Stomach (tissue), 8 donors: ENCODE measurements at regions not wholly inside any gene's neighbourhood (a gene's known extent, or its start where the extent isn't known, plus 50 kb on each side); places are given as distances from the start of the nearest gene placed in this dataset.
A peak's percentile ranks its signal among the peaks of the same experiment; 100 is the strongest.

ENCODE experiments used
- DNase-seq, 2 donors: peaks; one replicate each; pipeline versions ENCODE4 v3.0.0 to v3.0.0-alpha.2; 2013 to 2019
- H3K27ac ChIP-seq, 5 donors: fragments of 200-600 bp in 4 of 5; sonication (generic) in 4 of 5; one replicate each; pipeline ENCODE4 v1.5.1; 2013 to 2019; ENCODE audit warnings: mild to moderate bottlenecking in 1 of 5, moderate library complexity in 1 of 5
- H3K27me3 ChIP-seq, 3 donors: fragments of 200-600 bp; sonication (generic); one replicate each; pipeline ENCODE4 v1.5.1; 2017 to 2019; ENCODE audit warnings: mixed run types in 1 of 3
- H3K36me3 ChIP-seq, 4 donors: fragments of 200-600 bp; sonication (generic); 1 replicate in 3 of 4; 2 replicates in 1 of 4; pipeline ENCODE4 v1.5.1; 2016 to 2019
- H3K4me1 ChIP-seq, 4 donors: fragments of 200-600 bp; sonication (generic); one replicate each; pipeline ENCODE4 v1.5.1; 2016 to 2019
- H3K4me3 ChIP-seq, 4 donors: fragments of 200-600 bp; sonication (generic) in 3 of 4; one replicate each; pipeline ENCODE4 v1.5.1; 2016 to 2019; ENCODE audit warnings: mild to moderate bottlenecking in 1 of 4
- H3K9me3 ChIP-seq, 4 donors: fragments of 200-600 bp; sonication (generic); one replicate each; pipeline ENCODE4 v1.5.1; 2016 to 2019
- CTCF ChIP-seq, 7 experiments: fragments of 450-650 bp in 4 of 7; fragments of 200-600 bp in 3 of 7; sonication (generic) in 3 of 7; IDR thresholded peaks; one replicate each; pipeline ENCODE4 v1.5.1; 2016 to 2019; ENCODE audit warnings: antibody characterized with exemption in 7 of 7, control low read depth in 2 of 7, mild to moderate bottlenecking in 1 of 7
- EP300 ChIP-seq: sonication (generic); formaldehyde crosslinking; IDR thresholded peaks from one replicate; pipeline ENCODE4 v1.6.1; 2017; ENCODE audit warnings: antibody characterized with exemption
- POLR2A ChIP-seq, 4 donors: fragments of 450-650 bp; IDR thresholded peaks; one replicate each; pipeline ENCODE4 v1.6.1; 2016; ENCODE audit warnings: antibody characterized with exemption in 4 of 4, control low read depth in 2 of 4, mild to moderate bottlenecking in 1 of 4, moderate library complexity in 1 of 4
- POLR2AphosphoS5 ChIP-seq, 3 donors: sonication (generic); formaldehyde crosslinking; IDR thresholded peaks; one replicate each; pipeline ENCODE4 v1.6.1; 2016; ENCODE audit warnings: antibody characterized with exemption in 3 of 3
- WGBS, 5 donors: extraction: QIAGEN DNeasy Blood & Tissue Kit in 3 of 5; methylation state at CpG; one replicate each; pipeline versions ENCODE4 v1.1.5 to v1.1.7; 2013 to 2018; 5-methylcytosine and 5-hydroxymethylcytosine counted together
- intact Hi-C: fragments of 100-400 bp; cut with DNase I; formaldehyde crosslinking; loops from one replicate; pipeline ENCODE4 v1.15.1; 2023; ENCODE audit warnings: low total_unique reads
- donor health status: healthy with polysubstance abuse.
- donor health status: Bipolar disorder and iron deficiency.
- donor health status: healthy.

GRCh38 chr18:75879196-75879595 lies 451.7 kb upstream of the SMIM21 start:
- intact Hi-C loops = no loop called here
- no peak overlapping the region for H3K27ac ChIP-seq
- WGBS, 5 donors = 41 to 59% (median 57%) methylated on average over 3 of the region's 3 CpGs
- H3K9me3 ChIP-seq = peaks cover 0 to 10% (median 5%) of the 10 kb centered on the region in 4 donors
- no peak for DNase-seq
- H3K4me3 ChIP-seq = no peak overlapping the region
- peaks cover 0 to 14% (median 0%) of the 10 kb centered on the region in 4 donors for H3K4me1 ChIP-seq
- no peaks in the 10 kb centered on the region for H3K27me3 ChIP-seq
- TF ChIP-seq POLR2AphosphoS5 (IDR thresholded peaks at IDR 0.05) (no peak), EP300 (no peak), CTCF (IDR thresholded peaks at IDR 0.05) (no peak), POLR2A (IDR thresholded peaks at IDR 0.05) (no peak)
- H3K36me3 ChIP-seq = no peaks in the 10 kb centered on the region

- DNase-seq = peak in 1 of 2 donors; percentile 43
- TF ChIP-seq POLR2AphosphoS5 (IDR thresholded peaks at IDR 0.05) = no peak
- Histone ChIP-seq H3K4me3 (no peak overlapping the region), H3K27me3 (no peaks in the 10 kb centered on the region), H3K27ac (peak overlapping the region in 2 of 5 donors; percentile 34 to 77), H3K4me1 (peaks cover 0 to 18% (median 0%) of the 10 kb centered on the region in 4 donors), H3K9me3 (peaks cover 0 to 10% (median 5%) of the 10 kb centered on the region in 4 donors), H3K36me3 (no peaks in the 10 kb centered on the region)
- WGBS, 5 donors = 66 to 84% (median 78%) methylated on average over 10 of the region's 10 CpGs
- intact Hi-C loops = no loop called here
Measured at GRCh38 chr18:75875559-75875958, 448.1 kb upstream of the SMIM21 start.

- Histone ChIP-seq H3K27ac (peak overlapping the region in 4 of 5 donors; percentile 20 to 77 (median 40)), H3K27me3 (no peaks in the 10 kb centered on the region), H3K36me3 (no peaks in the 10 kb centered on the region), H3K4me3 (no peak overlapping the region), H3K9me3 (peaks cover 0 to 10% (median 5%) of the 10 kb centered on the region in 4 donors), H3K4me1 (peaks cover 0 to 18% (median 0%) of the 10 kb centered on the region in 4 donors)
- DNase-seq = peak in 1 of 2 donors; percentile 58
- TF ChIP-seq POLR2AphosphoS5 (IDR thresholded peaks at IDR 0.05) = peak in 2 of 3 donors; percentile 8 to 46
- TF ChIP-seq CTCF (IDR thresholded peaks at IDR 0.05) = no peak
- WGBS, 5 donors = 41 to 60% (median 49%) methylated on average over 11 of the region's 11 CpGs
- intact Hi-C loops = no loop called here
Measured at GRCh38 chr18:75874401-75875089, 447.0 kb upstream of the SMIM21 start.

GRCh38 chr18:75871596-75871995 lies 444.1 kb upstream of the SMIM21 start:
- intact Hi-C loops = no loop called here

More at GRCh38 chr18:75871596-75871995, 444.1 kb upstream of the SMIM21 start:
- Histone ChIP-seq H3K27me3 (no peaks in the 10 kb centered on the region), H3K36me3 (no peaks in the 10 kb centered on the region), H3K4me3 (no peak overlapping the region), H3K4me1 (peaks cover 0 to 18% (median 0%) of the 10 kb centered on the region in 4 donors), H3K27ac (no peak overlapping the region), H3K9me3 (no peaks in the 10 kb centered on the region)
- peak in 1 of 2 donors; percentile 25 for DNase-seq
- no peak for TF ChIP-seq POLR2A (IDR thresholded peaks at IDR 0.05)
- no peak for TF ChIP-seq POLR2AphosphoS5 (IDR thresholded peaks at IDR 0.05)
- no peak for TF ChIP-seq EP300
- TF ChIP-seq CTCF (IDR thresholded peaks at IDR 0.05) = no peak
- 56 to 66% (median 64%) methylated on average over 3 of the region's 3 CpGs for WGBS, 5 donors
